ENCODE measurements at regions not wholly inside any gene's neighbourhood (a gene's known extent, or its start where the extent isn't known, plus 50 kb on each side); places are given as distances from the start of the nearest gene placed in this dataset.
"Not testable (repeated sequence)": the region's sequence is repeated elsewhere in the genome, so short reads cannot be mapped to it uniquely, and the experiment has no call there.

- intact Hi-C loops (cut with micrococcal nuclease; ENCODE audit: unreplicated experiment); H3K4me3 ChIP-seq; H3K9ac ChIP-seq (ENCODE audit: control insufficient read depth, insufficient read depth, low read length); in situ Hi-C loops (cut with MboI); H3K27ac ChIP-seq (ENCODE audit: control insufficient read depth, insufficient read depth); BruUV-seq (replicated peaks); H3K27me3 ChIP-seq (replicated peaks in 1 of 2; ENCODE audit: control insufficient read depth in 2 of 2, insufficient read depth in 2 of 2, low read length in 1 of 2); H3K4me2 ChIP-seq (ENCODE audit: control insufficient read depth, insufficient read depth); H3K4me1 ChIP-seq (ENCODE audit: control insufficient read depth, insufficient read depth, low read length); H4K20me1 ChIP-seq (ENCODE audit: control insufficient read depth, insufficient read depth); SMC1A ChIA-PET (ENCODE audit: uncharacterized antibody, unreplicated experiment); CTCF ChIA-PET; FAIRE-seq; H2AFZ ChIP-seq (ENCODE audit: control insufficient read depth, low read depth, low read length); POLR2A ChIA-PET; H3K79me2 ChIP-seq (ENCODE audit: control insufficient read depth, insufficient read depth, low read length); RAD21 ChIA-PET (ENCODE audit: unreplicated experiment); H3K36me3 ChIP-seq (ENCODE audit: control insufficient read depth in 2 of 2, insufficient read depth in 2 of 2, low read length in 1 of 2); ATAC-seq; DNase-seq (ENCODE audit: low read depth, low spot score); H3K9me3 ChIP-seq (replicated peaks; ENCODE audit: control insufficient read depth, insufficient read depth, low read length): not testable (repeated sequence)
- WGBS (ENCODE audit: insufficient coverage, insufficient replicate concordance, low lambda C conversion rate, missing lambda C conversion rate): 53% methylated on average over 7 of the region's 7 CpGs
These were observed 129.8 kb upstream of the ATXN1 start for GRCh38 chr6:16891110-16891509.

DNA sequence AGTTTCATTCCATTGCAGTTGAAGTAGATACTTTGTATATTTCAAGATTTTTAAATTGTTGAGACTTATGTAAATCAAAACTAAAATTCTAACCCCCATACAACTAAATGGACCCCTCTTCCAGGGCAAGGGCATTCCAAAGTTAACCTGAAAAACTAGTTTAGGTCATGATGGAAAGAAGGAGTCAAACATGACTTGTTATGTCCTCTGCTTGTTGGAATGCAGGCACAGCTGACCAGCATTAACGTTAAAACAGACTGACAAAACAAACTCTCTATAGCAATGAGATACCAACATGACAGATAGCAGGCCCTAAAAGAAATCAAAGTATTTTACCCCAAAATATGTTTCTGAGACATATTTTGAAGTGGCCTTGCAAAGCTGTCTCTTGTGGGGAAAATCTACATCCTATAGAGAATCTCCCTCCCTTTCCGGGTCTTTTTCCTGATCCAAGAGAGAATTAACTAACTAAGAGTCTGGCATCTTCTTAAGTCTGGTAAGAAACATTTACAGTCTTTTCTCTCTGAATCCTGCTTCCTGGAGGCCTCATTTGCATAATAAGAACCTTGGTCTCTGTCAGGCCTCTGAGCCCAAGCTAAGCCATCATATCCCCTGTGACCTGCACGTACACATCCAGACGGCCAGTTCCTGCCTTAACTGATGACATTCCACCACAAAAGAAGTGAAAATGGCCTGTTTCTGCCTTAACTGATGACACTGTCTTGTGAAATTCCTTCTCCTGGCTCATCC is 124.3 kb upstream of the ATXN1 start:
- Histone ChIP-seq H3K4me3 (no peak overlapping the region), H3K27me3 (replicated peaks in 1 of 2; ENCODE audit: control insufficient read depth in 2 of 2, insufficient read depth in 2 of 2, low read length in 1 of 2) (no peaks in the 10 kb centered on the region), H2AFZ (ENCODE audit: control insufficient read depth, low read depth, low read length) (no peak overlapping the region), H3K79me2 (ENCODE audit: control insufficient read depth, insufficient read depth, low read length) (no peaks in the 10 kb centered on the region), H3K4me1 (ENCODE audit: control insufficient read depth, insufficient read depth, low read length) (no peaks in the 10 kb centered on the region), H3K4me2 (ENCODE audit: control insufficient read depth, insufficient read depth) (no peak overlapping the region), H3K9me3 (replicated peaks; ENCODE audit: control insufficient read depth, insufficient read depth, low read length) (no peaks in the 10 kb centered on the region), H4K20me1 (ENCODE audit: control insufficient read depth, insufficient read depth) (no peaks in the 10 kb centered on the region), H3K9ac (ENCODE audit: control insufficient read depth, insufficient read depth, low read length) (no peak overlapping the region), H3K36me3 (ENCODE audit: control insufficient read depth in 2 of 2, insufficient read depth in 2 of 2, low read length in 1 of 2) (no peaks in the 10 kb centered on the region), H3K27ac (ENCODE audit: control insufficient read depth, insufficient read depth) (no peak overlapping the region)
- CTCF ChIA-PET: no interaction called here
- ATAC-seq (no peak), FAIRE-seq (no peak), DNase-seq (ENCODE audit: low read depth, low spot score) (no peak)
- BruUV-seq (replicated peaks): no TSS peak
- in situ Hi-C loops (cut with MboI) (no loop called here), intact Hi-C loops (cut with micrococcal nuclease; ENCODE audit: unreplicated experiment) (no loop called here)
- 77% methylated on average over 4 of the region's 4 CpGs for WGBS (ENCODE audit: insufficient coverage, insufficient replicate concordance, low lambda C conversion rate, missing lambda C conversion rate)
- SMC1A ChIA-PET (ENCODE audit: uncharacterized antibody, unreplicated experiment): no interaction called here
- RAD21 ChIA-PET (ENCODE audit: unreplicated experiment): no interaction called here
- POLR2A ChIA-PET: no interaction called here
- no peak for TF ChIP-seq TCF3 (IDR thresholded peaks at IDR 0.05; ENCODE audit: borderline replicate concordance, insufficient read depth, low read depth, low read length)
- TF ChIP-seq EZH2 (IDR thresholded peaks at IDR 0.05; ENCODE audit: borderline replicate concordance, control insufficient read depth, low read depth, low read length): no peak
- TF ChIP-seq SMARCA5 (IDR thresholded peaks at IDR 0.05): no peak
- TF ChIP-seq SREBF1 (IDR thresholded peaks at IDR 0.05; ENCODE audit: low read length): no peak
- no peak for TF ChIP-seq SP1 (IDR thresholded peaks at IDR 0.05; ENCODE audit: low read depth, low read length)
- no peak for TF ChIP-seq SPI1 (IDR thresholded peaks at IDR 0.05; ENCODE audit: borderline replicate concordance, insufficient read depth, low read depth, low read length)
- no peak for TF ChIP-seq GABPA (IDR thresholded peaks at IDR 0.05; ENCODE audit: low read depth)
- TF ChIP-seq POLR2AphosphoS5 (IDR thresholded peaks at IDR 0.05; ENCODE audit: low read length): no peak
- no peak for TF ChIP-seq JUNB (IDR thresholded peaks at IDR 0.05)
- TF ChIP-seq, protein P1, sequence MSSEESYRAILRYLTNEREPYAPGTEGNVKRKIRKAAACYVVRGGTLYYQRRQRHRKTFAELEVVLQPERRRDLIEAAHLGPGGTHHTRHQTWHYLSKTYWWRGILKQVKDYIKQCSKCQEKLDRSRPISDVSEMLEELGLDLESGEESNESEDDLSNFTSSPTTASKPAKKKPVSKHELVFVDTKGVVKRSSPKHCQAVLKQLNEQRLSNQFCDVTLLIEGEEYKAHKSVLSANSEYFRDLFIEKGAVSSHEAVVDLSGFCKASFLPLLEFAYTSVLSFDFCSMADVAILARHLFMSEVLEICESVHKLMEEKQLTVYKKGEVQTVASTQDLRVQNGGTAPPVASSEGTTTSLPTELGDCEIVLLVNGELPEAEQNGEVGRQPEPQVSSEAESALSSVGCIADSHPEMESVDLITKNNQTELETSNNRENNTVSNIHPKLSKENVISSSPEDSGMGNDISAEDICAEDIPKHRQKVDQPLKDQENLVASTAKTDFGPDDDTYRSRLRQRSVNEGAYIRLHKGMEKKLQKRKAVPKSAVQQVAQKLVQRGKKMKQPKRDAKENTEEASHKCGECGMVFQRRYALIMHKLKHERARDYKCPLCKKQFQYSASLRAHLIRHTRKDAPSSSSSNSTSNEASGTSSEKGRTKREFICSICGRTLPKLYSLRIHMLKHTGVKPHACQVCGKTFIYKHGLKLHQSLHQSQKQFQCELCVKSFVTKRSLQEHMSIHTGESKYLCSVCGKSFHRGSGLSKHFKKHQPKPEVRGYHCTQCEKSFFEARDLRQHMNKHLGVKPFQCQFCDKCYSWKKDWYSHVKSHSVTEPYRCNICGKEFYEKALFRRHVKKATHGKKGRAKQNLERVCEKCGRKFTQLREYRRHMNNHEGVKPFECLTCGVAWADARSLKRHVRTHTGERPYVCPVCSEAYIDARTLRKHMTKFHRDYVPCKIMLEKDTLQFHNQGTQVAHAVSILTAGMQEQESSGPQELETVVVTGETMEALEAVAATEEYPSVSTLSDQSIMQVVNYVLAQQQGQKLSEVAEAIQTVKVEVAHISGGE (CRISPR knock-in tag; IDR thresholded peaks at IDR 0.05): no peak
- TF ChIP-seq IKZF2 (IDR thresholded peaks at IDR 0.05): no peak
- no peak for TF ChIP-seq NR2C1 (IDR thresholded peaks at IDR 0.05)
- no peak for TF ChIP-seq ETV6 (conservative IDR thresholded peaks at IDR 0.05 in 1 of 2, IDR thresholded peaks at IDR 0.05 in 1 of 2; ENCODE audit: borderline replicate concordance in 1 of 2, low read depth in 1 of 2)
